ENCODE measurements at regions not wholly inside any gene's neighbourhood (a gene's known extent, or its start where the extent isn't known, plus 50 kb on each side); places are given as distances from the start of the nearest gene placed in this dataset.

DNA sequence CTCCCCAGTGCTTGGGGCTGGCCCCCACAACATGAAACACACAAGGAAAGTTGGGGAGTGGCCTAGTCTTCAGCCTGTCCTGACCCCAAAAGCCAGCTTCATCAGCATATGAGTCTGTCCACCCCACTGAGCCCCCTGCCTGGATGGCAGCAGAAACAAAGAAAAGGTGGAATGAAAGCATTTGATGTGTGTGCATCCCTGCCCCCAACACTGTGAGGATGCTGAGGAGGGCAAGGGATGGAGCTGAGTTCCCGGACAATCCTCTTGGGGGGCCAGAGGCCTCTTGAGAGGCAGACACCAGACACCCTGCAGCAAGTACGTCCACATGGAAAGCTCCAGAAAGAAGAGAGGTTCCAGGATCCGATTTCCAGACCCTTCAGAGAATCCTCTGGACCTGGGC is 113.5 kb upstream of the PPP1R26 start:
- TF ChIP-seq, protein P1, sequence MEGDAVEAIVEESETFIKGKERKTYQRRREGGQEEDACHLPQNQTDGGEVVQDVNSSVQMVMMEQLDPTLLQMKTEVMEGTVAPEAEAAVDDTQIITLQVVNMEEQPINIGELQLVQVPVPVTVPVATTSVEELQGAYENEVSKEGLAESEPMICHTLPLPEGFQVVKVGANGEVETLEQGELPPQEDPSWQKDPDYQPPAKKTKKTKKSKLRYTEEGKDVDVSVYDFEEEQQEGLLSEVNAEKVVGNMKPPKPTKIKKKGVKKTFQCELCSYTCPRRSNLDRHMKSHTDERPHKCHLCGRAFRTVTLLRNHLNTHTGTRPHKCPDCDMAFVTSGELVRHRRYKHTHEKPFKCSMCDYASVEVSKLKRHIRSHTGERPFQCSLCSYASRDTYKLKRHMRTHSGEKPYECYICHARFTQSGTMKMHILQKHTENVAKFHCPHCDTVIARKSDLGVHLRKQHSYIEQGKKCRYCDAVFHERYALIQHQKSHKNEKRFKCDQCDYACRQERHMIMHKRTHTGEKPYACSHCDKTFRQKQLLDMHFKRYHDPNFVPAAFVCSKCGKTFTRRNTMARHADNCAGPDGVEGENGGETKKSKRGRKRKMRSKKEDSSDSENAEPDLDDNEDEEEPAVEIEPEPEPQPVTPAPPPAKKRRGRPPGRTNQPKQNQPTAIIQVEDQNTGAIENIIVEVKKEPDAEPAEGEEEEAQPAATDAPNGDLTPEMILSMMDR (IDR thresholded peaks at IDR 0.05; ENCODE audit: insufficient read depth, low read depth, low read length, missing control alignments): no peak
- DNase-seq (ENCODE audit: low read depth): no peak
- H3K4me3 ChIP-seq (ENCODE audit: low read length): no peak overlapping the region

DNA sequence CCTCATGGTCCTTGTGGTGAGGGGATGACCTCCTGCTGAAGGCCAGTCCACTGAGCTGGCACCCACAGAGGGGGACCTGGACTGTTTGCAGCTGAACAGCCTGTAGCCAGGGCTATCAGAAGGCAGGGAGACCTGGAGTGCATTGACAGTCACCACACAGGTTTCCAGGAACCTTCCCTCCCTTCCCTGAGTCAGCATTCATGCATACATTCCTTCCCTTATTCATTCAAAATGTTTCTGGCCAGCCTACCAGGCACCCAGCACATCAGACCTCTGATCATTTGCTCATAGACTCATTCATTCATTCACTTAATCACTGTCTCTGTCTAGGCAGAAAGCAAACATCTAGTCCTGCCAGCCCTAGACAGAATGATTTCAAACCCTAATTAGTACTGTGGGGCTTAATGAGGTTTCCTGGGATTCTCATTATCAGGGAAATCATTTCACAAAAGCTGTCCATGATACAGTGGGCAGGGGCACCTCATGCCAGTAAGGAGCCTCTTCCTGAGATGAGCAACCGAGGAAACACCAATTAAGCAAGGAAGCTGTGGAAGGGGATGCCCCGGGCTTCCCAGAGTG is 110.1 kb upstream of the PPP1R26 start:
- TF ChIP-seq, protein P1 (IDR thresholded peaks at IDR 0.05; ENCODE audit: insufficient read depth, low read depth, low read length, missing control alignments): no peak
- no peak overlapping the region for H3K4me3 ChIP-seq (ENCODE audit: low read length)
- DNase-seq (ENCODE audit: low read depth): peak; percentile 57

DNA sequence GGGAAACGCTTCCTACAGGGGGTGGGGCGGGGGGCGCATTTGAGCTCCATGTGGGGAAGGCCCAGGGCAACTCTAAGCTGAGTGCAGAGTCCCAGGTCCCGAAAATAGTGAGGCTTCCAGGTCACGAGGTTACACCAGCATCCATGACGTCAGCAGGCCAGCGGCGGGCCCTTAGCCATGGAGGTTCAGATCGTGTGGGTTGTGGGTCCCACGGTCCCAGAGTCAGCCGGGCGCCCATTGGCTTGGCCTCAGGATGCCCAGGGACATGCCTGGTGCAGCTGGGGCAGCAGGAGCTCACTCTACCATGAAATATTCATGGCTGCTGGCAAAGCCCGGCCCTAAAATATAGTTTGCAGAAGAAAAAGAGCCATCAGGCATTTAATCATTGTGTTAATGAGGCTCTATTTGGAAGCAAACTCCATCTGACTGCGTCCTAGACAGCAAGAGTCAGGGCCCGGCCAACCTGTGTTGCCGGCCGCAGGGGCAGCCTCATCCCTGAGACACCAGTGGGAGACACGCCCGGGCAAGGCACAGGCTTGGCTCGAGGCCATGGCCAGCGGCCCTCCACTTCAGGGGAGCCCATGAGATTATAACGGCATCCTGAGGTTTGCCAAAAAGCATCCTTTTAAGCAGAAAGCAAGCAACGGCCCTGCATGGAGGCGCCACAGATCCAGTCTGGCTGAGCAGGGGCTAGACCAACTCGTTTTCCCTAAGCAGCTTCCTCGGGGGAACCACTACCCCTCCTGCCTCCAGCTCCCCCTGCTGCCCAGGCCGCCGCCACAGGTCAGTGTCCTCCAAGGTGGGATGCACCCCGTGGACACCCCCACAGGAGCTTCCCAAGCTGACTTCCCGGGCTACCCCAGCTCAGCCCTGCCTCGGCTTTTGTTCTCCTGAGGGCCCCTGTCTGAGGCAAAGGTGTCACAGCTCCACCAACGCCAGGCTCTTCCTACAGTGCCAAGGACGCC is 108.9 kb upstream of the PPP1R26 start:
- TF ChIP-seq, protein P1 (IDR thresholded peaks at IDR 0.05; ENCODE audit: insufficient read depth, low read depth, low read length, missing control alignments): no peak
- H3K4me3 ChIP-seq (ENCODE audit: low read length): no peak overlapping the region
- DNase-seq (ENCODE audit: low read depth): peak; percentile 9

DNA sequence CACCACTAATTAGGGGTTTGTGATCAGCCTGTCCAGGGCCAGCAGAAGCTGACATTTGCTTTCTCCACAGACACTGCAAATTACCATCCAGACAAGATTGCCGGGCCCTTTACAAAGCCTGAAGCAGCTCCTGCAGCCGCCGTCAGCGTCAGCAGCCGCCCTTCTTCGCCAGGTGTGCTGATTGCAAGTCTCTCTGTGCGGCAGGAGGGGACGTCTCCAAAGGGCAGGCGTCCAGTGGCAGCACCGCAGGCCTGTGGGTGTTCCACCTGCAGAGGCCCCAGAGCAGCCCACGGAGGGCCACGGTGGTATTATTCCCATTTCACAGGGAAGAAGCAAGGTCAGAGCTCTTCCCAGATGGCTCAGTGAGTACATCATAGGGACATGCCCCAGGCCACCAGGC is 108.0 kb upstream of the PPP1R26 start:
- no peak for DNase-seq (ENCODE audit: low read depth)
- H3K4me3 ChIP-seq (ENCODE audit: low read length): no peak overlapping the region
- TF ChIP-seq, protein P1 (IDR thresholded peaks at IDR 0.05; ENCODE audit: insufficient read depth, low read depth, low read length, missing control alignments): no peak

DNA sequence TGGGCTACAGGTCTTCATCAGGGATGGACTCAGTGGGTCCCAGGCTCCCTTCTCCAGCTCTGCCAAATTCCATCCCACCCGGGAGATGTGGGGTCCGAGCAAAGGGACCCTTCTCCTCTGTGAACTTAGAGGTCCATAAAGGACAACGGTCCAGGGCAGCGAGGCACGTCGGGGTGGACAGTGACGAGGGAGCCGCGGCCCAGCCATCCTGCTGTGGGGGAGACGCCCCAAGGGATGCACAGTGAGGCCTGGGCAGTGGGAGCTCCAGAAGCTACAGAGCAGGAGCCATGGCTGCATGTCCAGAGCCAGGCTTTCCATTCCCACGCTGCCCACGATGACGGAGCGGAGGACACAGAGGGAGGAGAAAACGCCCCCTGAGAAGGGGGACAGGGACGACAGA is 107.5 kb upstream of the PPP1R26 start:
- TF ChIP-seq, protein P1 (IDR thresholded peaks at IDR 0.05; ENCODE audit: insufficient read depth, low read depth, low read length, missing control alignments): no peak
- DNase-seq (ENCODE audit: low read depth): no peak
- no peak overlapping the region for H3K4me3 ChIP-seq (ENCODE audit: low read length)

DNA sequence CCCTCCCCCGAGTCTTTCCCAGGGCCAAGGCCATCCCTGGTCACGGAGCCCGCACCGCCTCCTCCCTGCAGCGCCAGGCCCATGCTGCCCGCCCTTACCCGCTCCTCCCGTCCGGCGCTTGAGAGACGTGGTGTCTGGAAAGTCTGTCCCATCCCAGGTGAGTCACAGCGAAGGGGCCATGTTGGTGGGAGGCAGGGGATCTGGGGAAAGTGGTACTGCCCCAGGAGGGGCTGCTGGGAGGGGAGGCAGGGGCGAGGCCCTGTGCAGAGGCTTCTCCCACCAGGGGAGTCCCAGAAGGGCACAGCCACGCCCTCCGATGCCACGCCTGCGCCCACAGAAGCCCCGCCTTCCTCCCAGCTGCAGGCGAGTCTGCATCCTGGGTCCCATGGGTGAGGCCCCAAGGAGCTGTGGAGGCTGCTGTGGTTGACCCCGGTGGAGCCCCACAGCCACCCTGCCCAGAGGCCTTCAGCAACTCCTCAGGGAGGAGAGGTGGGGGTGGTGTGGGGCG is 107.0 kb upstream of the PPP1R26 start:
- no peak for DNase-seq (ENCODE audit: low read depth)
- no peak overlapping the region for H3K4me3 ChIP-seq (ENCODE audit: low read length)
- TF ChIP-seq, protein P1 (IDR thresholded peaks at IDR 0.05; ENCODE audit: insufficient read depth, low read depth, low read length, missing control alignments): no peak

Measured in epithelial cell of esophagus (primary cell).